ENCODE measurements at regions not wholly inside any gene's neighbourhood (a gene's known extent, or its start where the extent isn't known, plus 50 kb on each side); places are given as distances from the start of the nearest gene placed in this dataset.
"Not testable (repeated sequence)": the region's sequence is repeated elsewhere in the genome, so short reads cannot be mapped to it uniquely, and the experiment has no call there.

- no peaks in the 10 kb centered on the region for H3K36me3 ChIP-seq (replicated peaks; ENCODE audit: insufficient read depth, low read depth)
- TF ChIP-seq EZH2phosphoT487 (IDR thresholded peaks at IDR 0.05; ENCODE audit: low read depth, severe bottlenecking, unreplicated experiment) (no peak), EZH2 (IDR thresholded peaks at IDR 0.05; ENCODE audit: borderline replicate concordance) (no peak), CTCF (IDR thresholded peaks at IDR 0.05; ENCODE audit: poor library complexity) (no peak)
- no peak overlapping the region for H2AFZ ChIP-seq
- H3K4me3 ChIP-seq, result no peak overlapping the region
- H3K79me2 ChIP-seq, result no peaks in the 10 kb centered on the region
- no peak for DNase-seq (ENCODE audit: low spot score)
- no peaks in the 10 kb centered on the region for H3K9me2 ChIP-seq (replicated peaks; ENCODE audit: insufficient read depth)
- no peak overlapping the region for H3K27ac ChIP-seq
- no peaks in the 10 kb centered on the region for H4K20me1 ChIP-seq (ENCODE audit: insufficient read depth, poor library complexity, severe bottlenecking)
- H3K27me3 ChIP-seq, result no peaks in the 10 kb centered on the region
- H3K9me3 ChIP-seq (ENCODE audit: low read depth), result no peaks in the 10 kb centered on the region
- no peaks in the 10 kb centered on the region for H3K4me1 ChIP-seq (ENCODE audit: insufficient read depth)
- H3K4me2 ChIP-seq, result no peak overlapping the region
Measured at GRCh38 chr9:6109571-6109970, 94.1 kb upstream of the RANBP6 start.

GRCh38 chr9:6106711-6107339 lies 91.4 kb upstream of the RANBP6 start:
- Histone ChIP-seq H3K9me2 (replicated peaks; ENCODE audit: insufficient read depth) (no peaks in the 10 kb centered on the region), H3K36me3 (replicated peaks; ENCODE audit: insufficient read depth, low read depth) (no peaks in the 10 kb centered on the region), H3K27me3 (no peaks in the 10 kb centered on the region), H4K20me1 (ENCODE audit: insufficient read depth, poor library complexity, severe bottlenecking) (no peaks in the 10 kb centered on the region), H3K4me3 (no peak overlapping the region), H3K4me2 (peak overlapping the region; percentile 41), H3K4me1 (ENCODE audit: insufficient read depth) (no peaks in the 10 kb centered on the region), H3K9me3 (ENCODE audit: low read depth) (no peaks in the 10 kb centered on the region), H3K79me2 (no peaks in the 10 kb centered on the region), H3K27ac (no peak overlapping the region), H2AFZ (no peak overlapping the region)
- TF ChIP-seq CTCF (IDR thresholded peaks at IDR 0.05; ENCODE audit: poor library complexity) (peak; percentile 38), EZH2phosphoT487 (IDR thresholded peaks at IDR 0.05; ENCODE audit: low read depth, severe bottlenecking, unreplicated experiment) (no peak)
- peak; percentile 38 for DNase-seq (ENCODE audit: low spot score)
- 28% methylated on average over 2 of the region's 2 CpGs for WGBS (ENCODE audit: low lambda C conversion rate, missing lambda C conversion rate)

GRCh38 chr9:6105738-6106137 lies 90.3 kb upstream of the RANBP6 start:
- Histone ChIP-seq H3K27me3 (no peaks in the 10 kb centered on the region), H2AFZ (no peak overlapping the region), H3K4me1 (ENCODE audit: insufficient read depth) (no peaks in the 10 kb centered on the region), H3K9me3 (ENCODE audit: low read depth) (no peaks in the 10 kb centered on the region), H3K27ac (no peak overlapping the region), H3K4me2 (no peak overlapping the region), H3K79me2 (no peaks in the 10 kb centered on the region), H3K36me3 (replicated peaks; ENCODE audit: insufficient read depth, low read depth) (no peaks in the 10 kb centered on the region), H3K9me2 (replicated peaks; ENCODE audit: insufficient read depth) (no peaks in the 10 kb centered on the region), H4K20me1 (ENCODE audit: insufficient read depth, poor library complexity, severe bottlenecking) (no peaks in the 10 kb centered on the region), H3K4me3 (no peak overlapping the region)
- WGBS (ENCODE audit: low lambda C conversion rate, missing lambda C conversion rate), result 81% methylated on average over 1 of the region's 1 CpG
- TF ChIP-seq CTCF (IDR thresholded peaks at IDR 0.05; ENCODE audit: poor library complexity) (no peak), EZH2 (IDR thresholded peaks at IDR 0.05; ENCODE audit: borderline replicate concordance) (no peak), EZH2phosphoT487 (IDR thresholded peaks at IDR 0.05; ENCODE audit: low read depth, severe bottlenecking, unreplicated experiment) (no peak)
- no peak for DNase-seq (ENCODE audit: low spot score)

- not testable (repeated sequence) for H2AFZ ChIP-seq; DNase-seq (ENCODE audit: low spot score); H3K36me3 ChIP-seq (replicated peaks; ENCODE audit: insufficient read depth, low read depth); H4K20me1 ChIP-seq (ENCODE audit: insufficient read depth, poor library complexity, severe bottlenecking); H3K9me2 ChIP-seq (replicated peaks; ENCODE audit: insufficient read depth); H3K27me3 ChIP-seq; H3K79me2 ChIP-seq; H3K4me1 ChIP-seq (ENCODE audit: insufficient read depth); H3K4me2 ChIP-seq; H3K9me3 ChIP-seq (ENCODE audit: low read depth); H3K27ac ChIP-seq; H3K4me3 ChIP-seq
- WGBS (ENCODE audit: low lambda C conversion rate, missing lambda C conversion rate), result 87% methylated on average over 3 of the region's 3 CpGs
Measured at GRCh38 chr9:6104406-6104805, 89.0 kb upstream of the RANBP6 start.

- DNase-seq (ENCODE audit: low spot score), result not testable (repeated sequence)
- 80% methylated on average over 3 of the region's 3 CpGs for WGBS (ENCODE audit: low lambda C conversion rate, missing lambda C conversion rate)
Measured at GRCh38 chr9:6103911-6104310, 88.5 kb upstream of the RANBP6 start.

GRCh38 chr9:6102336-6102987 lies 87.0 kb upstream of the RANBP6 start:
- H2AFZ ChIP-seq; H3K27me3 ChIP-seq; H4K20me1 ChIP-seq (ENCODE audit: insufficient read depth, poor library complexity, severe bottlenecking); H3K79me2 ChIP-seq; H3K27ac ChIP-seq; DNase-seq (ENCODE audit: low spot score); H3K4me2 ChIP-seq; H3K4me3 ChIP-seq; H3K9me2 ChIP-seq (replicated peaks; ENCODE audit: insufficient read depth); H3K9me3 ChIP-seq (ENCODE audit: low read depth); H3K36me3 ChIP-seq (replicated peaks; ENCODE audit: insufficient read depth, low read depth); H3K4me1 ChIP-seq (ENCODE audit: insufficient read depth): not testable (repeated sequence)
- WGBS (ENCODE audit: low lambda C conversion rate, missing lambda C conversion rate), result 91% methylated on average over 4 of the region's 4 CpGs

More at GRCh38 chr9:6103911-6104310, 88.5 kb upstream of the RANBP6 start:
- H4K20me1 ChIP-seq (ENCODE audit: insufficient read depth, poor library complexity, severe bottlenecking); H3K4me1 ChIP-seq (ENCODE audit: insufficient read depth); H3K9me3 ChIP-seq (ENCODE audit: low read depth); H3K4me2 ChIP-seq; H3K27ac ChIP-seq; H3K4me3 ChIP-seq; H2AFZ ChIP-seq; H3K27me3 ChIP-seq; H3K36me3 ChIP-seq (replicated peaks; ENCODE audit: insufficient read depth, low read depth); H3K9me2 ChIP-seq (replicated peaks; ENCODE audit: insufficient read depth); H3K79me2 ChIP-seq: not testable (repeated sequence)

Measured in hepatocyte (in vitro differentiated cells).